Parathyroid adenoma (tissue), 2 donors: ENCODE measurements at regions not wholly inside any gene's neighbourhood (a gene's known extent, or its start where the extent isn't known, plus 50 kb on each side); places are given as distances from the start of the nearest gene placed in this dataset.

Source experiments
- H2AFZ ChIP-seq: fragments of 300-600 bp; sonication (generic); one replicate; pipeline ENCODE4 v1.7.0; 2017; ENCODE audit warnings: antibody characterized with exemption, mild to moderate bottlenecking
- H3K27ac ChIP-seq: fragments of 300-600 bp; sonication (generic); one replicate; pipeline ENCODE4 v1.7.0; 2017
- H3K27me3 ChIP-seq: fragments of 300-600 bp; sonication (generic); one replicate; pipeline ENCODE4 v1.7.0; 2017; ENCODE audit warnings: low read length; ENCODE audit not compliant: control insufficient read depth, insufficient read depth
- H3K36me3 ChIP-seq: fragments of 300-600 bp; sonication (generic); one replicate; pipeline ENCODE4 v1.7.0; 2017; ENCODE audit warnings: low read length; ENCODE audit not compliant: control insufficient read depth, insufficient read depth
- H3K4me1 ChIP-seq: fragments of 300-600 bp; sonication (generic); one replicate; pipeline ENCODE4 v1.7.0; 2017; ENCODE audit warnings: control low read depth
- H3K4me2 ChIP-seq: fragments of 300-600 bp; sonication (generic); one replicate; pipeline ENCODE4 v1.7.0; 2017; ENCODE audit warnings: low read length
- H3K4me3 ChIP-seq: fragments of 300-600 bp; sonication (generic); one replicate; pipeline ENCODE4 v1.7.0; 2017; ENCODE audit warnings: low read depth, low read length
- H3K79me2 ChIP-seq: fragments of 300-600 bp; sonication (generic); one replicate; pipeline ENCODE4 v1.7.0; 2017; ENCODE audit warnings: control low read depth
- H3K9ac ChIP-seq: fragments of 300-600 bp; sonication (generic); one replicate; pipeline ENCODE4 v1.7.0; 2017; ENCODE audit warnings: mild to moderate bottlenecking
- H3K9me3 ChIP-seq: fragments of 300-600 bp; sonication (generic); one replicate; pipeline ENCODE4 v1.7.0; 2017; ENCODE audit warnings: low read length; ENCODE audit not compliant: control insufficient read depth
- CTCF ChIP-seq: fragments of 300-600 bp; sonication (generic); IDR thresholded peaks from one replicate; pipeline ENCODE4 v1.7.0; 2017; ENCODE audit warnings: antibody characterized with exemption, mild to moderate bottlenecking
- donor health status: primary hyperparathyroidism.

GRCh38 chr12:63250486-63250885 is 99.5 kb upstream of the AVPR1A start:
- H2AFZ ChIP-seq, result no peak overlapping the region
- H3K79me2 ChIP-seq, result no peaks in the 10 kb centered on the region
- H3K9me3 ChIP-seq, result no peaks in the 10 kb centered on the region
- H3K4me3 ChIP-seq, result no peak overlapping the region
- H3K27me3 ChIP-seq, result no peaks in the 10 kb centered on the region
- no peak overlapping the region for H3K27ac ChIP-seq
- TF ChIP-seq CTCF, result no peak
- no peak overlapping the region for H3K4me2 ChIP-seq
- H3K9ac ChIP-seq, result no peak overlapping the region
- no peaks in the 10 kb centered on the region for H3K36me3 ChIP-seq
- H3K4me1 ChIP-seq, result no peaks in the 10 kb centered on the region

- H3K4me2 ChIP-seq, result no peak overlapping the region
- H3K9ac ChIP-seq, result no peak overlapping the region
- H3K79me2 ChIP-seq, result no peaks in the 10 kb centered on the region
- no peaks in the 10 kb centered on the region for H3K27me3 ChIP-seq
- TF ChIP-seq CTCF, result no peak
- no peak overlapping the region for H2AFZ ChIP-seq
- no peaks in the 10 kb centered on the region for H3K9me3 ChIP-seq
- no peak overlapping the region for H3K27ac ChIP-seq
- no peaks in the 10 kb centered on the region for H3K4me1 ChIP-seq
- H3K4me3 ChIP-seq, result no peak overlapping the region
- H3K36me3 ChIP-seq, result no peaks in the 10 kb centered on the region
These were observed 87.9 kb upstream of the AVPR1A start for GRCh38 chr12:63238892-63239291.

DNA sequence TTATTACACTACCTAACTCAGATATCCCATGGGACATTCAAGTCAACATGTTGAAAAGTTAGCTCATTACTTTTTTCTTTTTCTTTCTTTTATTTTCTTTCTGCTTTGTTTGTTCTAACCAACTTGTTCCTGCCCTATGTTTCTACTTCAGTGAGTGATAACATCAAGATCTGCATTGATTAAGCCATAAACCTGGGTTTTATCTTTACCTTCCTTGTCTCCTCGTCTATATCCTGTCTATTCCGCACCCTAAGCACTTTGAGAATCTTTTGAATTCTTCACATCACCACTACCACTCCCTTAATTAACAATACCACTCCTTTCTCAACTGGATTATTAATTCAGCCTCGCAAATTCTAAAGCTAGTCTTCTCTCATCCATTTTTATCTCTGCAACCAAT is 81.9 kb upstream of the AVPR1A start:
- Histone ChIP-seq H3K27ac (no peak overlapping the region), H2AFZ (no peak overlapping the region), H3K79me2 (no peaks in the 10 kb centered on the region), H3K9me3 (no peaks in the 10 kb centered on the region), H3K4me3 (no peak overlapping the region), H3K9ac (no peak overlapping the region), H3K36me3 (no peaks in the 10 kb centered on the region), H3K4me2 (no peak overlapping the region), H3K27me3 (no peaks in the 10 kb centered on the region), H3K4me1 (no peaks in the 10 kb centered on the region)
- no peak for TF ChIP-seq CTCF

- TF ChIP-seq CTCF, result no peak
- H3K27ac ChIP-seq, result no peak overlapping the region
- no peaks in the 10 kb centered on the region for H3K9me3 ChIP-seq
- H3K9ac ChIP-seq, result no peak overlapping the region
- H3K4me2 ChIP-seq, result no peak overlapping the region
- no peak overlapping the region for H3K4me3 ChIP-seq
- no peaks in the 10 kb centered on the region for H3K79me2 ChIP-seq
- H3K4me1 ChIP-seq, result no peaks in the 10 kb centered on the region
- H2AFZ ChIP-seq, result no peak overlapping the region
- no peaks in the 10 kb centered on the region for H3K36me3 ChIP-seq
- H3K27me3 ChIP-seq, result no peaks in the 10 kb centered on the region
These were observed 77.9 kb upstream of the AVPR1A start for GRCh38 chr12:63228853-63229252.

GRCh38 chr12:63226792-63227463 is 75.9 kb upstream of the AVPR1A start:
- no peaks in the 10 kb centered on the region for H3K4me1 ChIP-seq
- no peak overlapping the region for H3K27ac ChIP-seq
- H3K27me3 ChIP-seq, result no peaks in the 10 kb centered on the region
- no peak for TF ChIP-seq CTCF
- no peak overlapping the region for H3K4me2 ChIP-seq
- no peaks in the 10 kb centered on the region for H3K9me3 ChIP-seq
- no peaks in the 10 kb centered on the region for H3K36me3 ChIP-seq
- H2AFZ ChIP-seq, result no peak overlapping the region
- H3K79me2 ChIP-seq, result no peaks in the 10 kb centered on the region
- no peak overlapping the region for H3K4me3 ChIP-seq
- no peak overlapping the region for H3K9ac ChIP-seq
